Activated T-cell treated with anti-CD3 and anti-CD28 coated beads, Interleukin-2, amount 50 U/mL, for 24 hours (primary cell): ENCODE measurements at regions not wholly inside any gene's neighbourhood (a gene's known extent, or its start where the extent isn't known, plus 50 kb on each side); places are given as distances from the start of the nearest gene placed in this dataset.
A peak's percentile ranks its signal among the peaks of the same experiment; 100 is the strongest.
"Not testable (repeated sequence)": the region's sequence is repeated elsewhere in the genome, so short reads cannot be mapped to it uniquely, and the experiment has no call there.

Experiments used
- DNase-seq: peaks from one replicate; pipeline ENCODE4 v3.0.0-alpha.2; 2020
- H3K27ac Mint-ChIP-seq: 2 replicates; pipeline ENCODE4 v1.8.0; 2020; ENCODE audit warnings: mild to moderate bottlenecking, mixed read lengths
- H3K27me3 Mint-ChIP-seq: 2 replicates; pipeline ENCODE4 v1.8.0; 2020; ENCODE audit warnings: mixed read lengths
- H3K36me3 Mint-ChIP-seq: 2 replicates; pipeline ENCODE4 v1.8.0; 2020; ENCODE audit warnings: low read depth, mixed read lengths
- H3K4me1 Mint-ChIP-seq: 2 replicates; pipeline ENCODE4 v1.8.0; 2020; ENCODE audit warnings: low read depth, mixed read lengths
- H3K4me3 Mint-ChIP-seq: 2 replicates; pipeline ENCODE4 v1.8.0; 2020; ENCODE audit warnings: mild to moderate bottlenecking, moderate library complexity, mixed read lengths
- H3K9me3 Mint-ChIP-seq: 2 replicates; pipeline ENCODE4 v1.8.0; 2020; ENCODE audit warnings: mixed read lengths

- Mint-ChIP-seq H3K27me3 (no peaks in the 10 kb centered on the region), H3K4me1 (peaks cover 20% of the 10 kb centered on the region), H3K27ac (no peak overlapping the region), H3K4me3 (no peak overlapping the region), H3K9me3 (no peaks in the 10 kb centered on the region), H3K36me3 (no peaks in the 10 kb centered on the region)
- no peak for DNase-seq
Measured at GRCh38 chr20:52035498-52035897, 156.1 kb downstream of the ZFP64 start.

- DNase-seq, result no peak
- no peaks in the 10 kb centered on the region for H3K9me3 Mint-ChIP-seq
- peaks cover 21% of the 10 kb centered on the region for H3K4me1 Mint-ChIP-seq
- no peaks in the 10 kb centered on the region for H3K27me3 Mint-ChIP-seq
- no peak overlapping the region for H3K4me3 Mint-ChIP-seq
- no peak overlapping the region for H3K27ac Mint-ChIP-seq
- H3K36me3 Mint-ChIP-seq, result no peaks in the 10 kb centered on the region
Measured at GRCh38 chr20:52034581-52034980, 157.0 kb downstream of the ZFP64 start.

- Mint-ChIP-seq H3K9me3 (no peaks in the 10 kb centered on the region), H3K4me3 (no peak overlapping the region), H3K27ac (no peak overlapping the region), H3K27me3 (no peaks in the 10 kb centered on the region), H3K4me1 (peaks cover 21% of the 10 kb centered on the region), H3K36me3 (no peaks in the 10 kb centered on the region)
- no peak for DNase-seq
Measured at GRCh38 chr20:52033313-52033712, 158.3 kb downstream of the ZFP64 start.

- not testable (repeated sequence) for DNase-seq
Measured at GRCh38 chr20:52032304-52032683, 159.3 kb downstream of the ZFP64 start.

GRCh38 chr20:52031563-52032303, 159.8 kb downstream of the ZFP64 start:
- no peak for DNase-seq
- no peak overlapping the region for H3K4me3 Mint-ChIP-seq
- H3K9me3 Mint-ChIP-seq, result no peaks in the 10 kb centered on the region
- no peaks in the 10 kb centered on the region for H3K27me3 Mint-ChIP-seq
- peak overlapping the region; percentile 44 for H3K27ac Mint-ChIP-seq
- peaks cover 21% of the 10 kb centered on the region for H3K4me1 Mint-ChIP-seq
- no peaks in the 10 kb centered on the region for H3K36me3 Mint-ChIP-seq

More at GRCh38 chr20:52032304-52032683, 159.3 kb downstream of the ZFP64 start:
- not testable (repeated sequence) for H3K9me3 Mint-ChIP-seq, H3K4me3 Mint-ChIP-seq, H3K36me3 Mint-ChIP-seq, H3K27me3 Mint-ChIP-seq
- peak overlapping the region; percentile 44 for H3K27ac Mint-ChIP-seq
- peaks cover 21% of the 10 kb centered on the region for H3K4me1 Mint-ChIP-seq

GRCh38 chr20:52031206-52031562, 160.4 kb downstream of the ZFP64 start:
- Mint-ChIP-seq H3K9me3 (no peaks in the 10 kb centered on the region), H3K36me3 (no peaks in the 10 kb centered on the region), H3K27me3 (no peaks in the 10 kb centered on the region), H3K27ac (peak overlapping the region; percentile 44), H3K4me3 (no peak overlapping the region), H3K4me1 (peaks cover 21% of the 10 kb centered on the region)
- no peak for DNase-seq

- H3K36me3 Mint-ChIP-seq, H3K27ac Mint-ChIP-seq, DNase-seq, H3K9me3 Mint-ChIP-seq, H3K4me3 Mint-ChIP-seq, H3K27me3 Mint-ChIP-seq: not testable (repeated sequence)
- peaks cover 21% of the 10 kb centered on the region for H3K4me1 Mint-ChIP-seq
Measured at GRCh38 chr20:52029129-52029528, 162.4 kb downstream of the ZFP64 start.

GRCh38 chr20:52025938-52026337, 165.6 kb downstream of the ZFP64 start:
- no peaks in the 10 kb centered on the region for H3K27me3 Mint-ChIP-seq
- H3K4me1 Mint-ChIP-seq, result peaks cover 6% of the 10 kb centered on the region
- DNase-seq, result no peak
- H3K4me3 Mint-ChIP-seq, result no peak overlapping the region
- H3K27ac Mint-ChIP-seq, result no peak overlapping the region
- no peaks in the 10 kb centered on the region for H3K9me3 Mint-ChIP-seq
- H3K36me3 Mint-ChIP-seq, result no peaks in the 10 kb centered on the region

GRCh38 chr20:52019313-52019712, 172.3 kb downstream of the ZFP64 start:
- Mint-ChIP-seq H3K27ac (no peak overlapping the region), H3K9me3 (no peaks in the 10 kb centered on the region), H3K27me3 (no peaks in the 10 kb centered on the region), H3K36me3 (no peaks in the 10 kb centered on the region), H3K4me3 (no peak overlapping the region), H3K4me1 (no peaks in the 10 kb centered on the region)
- DNase-seq, result no peak

GRCh38 chr20:52017669-52018317, 173.8 kb downstream of the ZFP64 start:
- no peak for DNase-seq

GRCh38 chr20:52016022-52016421, 175.6 kb downstream of the ZFP64 start:
- DNase-seq, result no peak
- no peaks in the 10 kb centered on the region for H3K4me1 Mint-ChIP-seq
- no peak overlapping the region for H3K27ac Mint-ChIP-seq
- H3K36me3 Mint-ChIP-seq, result no peaks in the 10 kb centered on the region
- no peak overlapping the region for H3K4me3 Mint-ChIP-seq
- no peaks in the 10 kb centered on the region for H3K27me3 Mint-ChIP-seq
- peaks cover under 1% of the 10 kb centered on the region for H3K9me3 Mint-ChIP-seq

More at GRCh38 chr20:52017669-52018317, 173.8 kb downstream of the ZFP64 start:
- no peak overlapping the region for H3K4me3 Mint-ChIP-seq
- H3K4me1 Mint-ChIP-seq, result no peaks in the 10 kb centered on the region
- H3K27me3 Mint-ChIP-seq, result no peaks in the 10 kb centered on the region
- H3K9me3 Mint-ChIP-seq, result no peaks in the 10 kb centered on the region
- H3K36me3 Mint-ChIP-seq, result no peaks in the 10 kb centered on the region
- no peak overlapping the region for H3K27ac Mint-ChIP-seq

GRCh38 chr20:52015155-52015554, 176.4 kb downstream of the ZFP64 start:
- Mint-ChIP-seq H3K9me3 (peaks cover 8% of the 10 kb centered on the region), H3K27ac (no peak overlapping the region), H3K4me1 (no peaks in the 10 kb centered on the region), H3K4me3 (no peak overlapping the region), H3K36me3 (no peaks in the 10 kb centered on the region), H3K27me3 (no peaks in the 10 kb centered on the region)
- DNase-seq, result no peak

GRCh38 chr20:52012079-52012478, 179.5 kb downstream of the ZFP64 start:
- no peak overlapping the region for H3K27ac Mint-ChIP-seq
- H3K4me3 Mint-ChIP-seq, result no peak overlapping the region
- DNase-seq, result no peak
- H3K36me3 Mint-ChIP-seq, result no peaks in the 10 kb centered on the region
- peaks cover 3% of the 10 kb centered on the region for H3K27me3 Mint-ChIP-seq
- H3K9me3 Mint-ChIP-seq, result peaks cover 9% of the 10 kb centered on the region
- H3K4me1 Mint-ChIP-seq, result no peaks in the 10 kb centered on the region

GRCh38 chr20:52011093-52011492, 180.5 kb downstream of the ZFP64 start:
- Mint-ChIP-seq H3K4me1 (no peaks in the 10 kb centered on the region), H3K27me3 (peaks cover 5% of the 10 kb centered on the region), H3K9me3 (peaks cover 9% of the 10 kb centered on the region), H3K36me3 (no peaks in the 10 kb centered on the region), H3K4me3 (no peak overlapping the region), H3K27ac (no peak overlapping the region)
- no peak for DNase-seq

- no peak overlapping the region for H3K4me3 Mint-ChIP-seq
- H3K9me3 Mint-ChIP-seq, result peaks cover 9% of the 10 kb centered on the region
- no peaks in the 10 kb centered on the region for H3K4me1 Mint-ChIP-seq
Measured at GRCh38 chr20:52010541-52010940, 181.0 kb downstream of the ZFP64 start.

More at GRCh38 chr20:52010541-52010940, 181.0 kb downstream of the ZFP64 start:
- Mint-ChIP-seq H3K36me3 (no peaks in the 10 kb centered on the region), H3K27ac (no peak overlapping the region), H3K27me3 (peaks cover 5% of the 10 kb centered on the region)
- DNase-seq, result no peak
